ENCODE measurements at regions not wholly inside any gene's neighbourhood (a gene's known extent, or its start where the extent isn't known, plus 50 kb on each side); places are given as distances from the start of the nearest gene placed in this dataset.
"Not testable (repeated sequence)": the region's sequence is repeated elsewhere in the genome, so short reads cannot be mapped to it uniquely, and the experiment has no call there.

DNA sequence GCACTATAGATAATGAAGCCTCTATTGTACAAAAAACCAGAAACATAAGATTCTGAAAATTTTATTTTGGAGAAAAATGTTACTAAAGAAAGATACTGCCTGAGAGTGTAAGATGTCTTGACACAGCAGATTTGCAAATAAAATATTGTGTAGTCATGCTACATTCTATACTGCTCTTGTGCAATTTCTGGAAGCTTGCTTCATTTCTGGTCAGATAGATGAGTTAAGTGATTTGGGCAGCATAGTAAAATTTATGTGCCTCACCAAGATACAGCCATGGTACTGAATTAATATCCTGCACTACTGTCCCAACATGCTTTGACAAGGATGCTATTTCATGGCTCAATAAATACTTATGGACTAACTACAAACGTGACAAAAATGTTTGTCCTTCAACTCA lies 55.1 kb upstream of the STARD13 start:
- no peak for DNase-seq

DNA sequence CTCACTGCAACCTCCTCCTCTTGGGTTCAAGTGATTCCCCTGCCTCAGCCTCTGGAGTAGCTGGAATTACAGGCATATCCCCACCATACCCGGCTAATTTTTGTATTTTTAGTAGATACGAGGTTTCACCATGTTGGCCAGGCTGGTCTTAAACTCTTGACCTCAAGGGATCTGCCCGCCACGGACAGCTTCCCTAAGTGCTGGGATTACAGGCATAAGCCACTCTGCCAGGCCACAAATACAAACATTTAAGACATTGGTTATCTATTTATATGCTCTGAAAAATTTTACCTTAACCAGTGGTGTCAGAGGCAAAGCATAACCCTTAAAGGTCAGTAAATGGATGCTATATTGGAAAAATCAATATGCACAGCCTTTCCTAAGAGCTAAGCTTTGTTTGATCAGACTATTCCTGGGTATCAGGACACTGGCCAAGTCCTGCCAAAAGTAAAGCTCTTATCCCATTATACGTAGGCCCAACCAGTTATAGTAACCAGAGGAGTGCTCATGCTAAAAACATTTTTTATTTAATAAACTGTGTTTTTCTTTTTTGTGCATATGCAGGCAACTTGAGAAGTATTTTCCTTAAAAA lies 56.4 kb upstream of the STARD13 start:
- no peak for DNase-seq

DNA sequence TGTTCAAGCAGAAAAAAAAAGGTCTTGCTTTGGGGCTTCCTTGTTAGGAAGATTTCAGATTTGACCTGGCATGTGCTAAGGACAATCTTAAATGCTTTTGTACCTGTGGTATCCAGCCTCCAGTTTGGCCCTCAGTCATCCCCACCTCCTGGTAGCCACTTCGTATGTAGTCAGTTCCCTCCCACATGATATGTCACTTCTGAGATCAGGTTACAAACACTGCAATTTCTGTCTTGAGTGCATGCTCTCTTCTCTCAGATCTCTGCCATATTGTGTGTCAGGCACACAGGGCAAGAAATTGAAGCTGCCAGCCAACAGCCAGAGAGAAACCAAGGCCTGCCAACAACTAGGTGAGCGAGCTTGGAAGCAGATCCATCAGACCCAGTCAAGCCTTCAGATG lies 60.3 kb upstream of the STARD13 start:
- DNase-seq = no peak

DNA sequence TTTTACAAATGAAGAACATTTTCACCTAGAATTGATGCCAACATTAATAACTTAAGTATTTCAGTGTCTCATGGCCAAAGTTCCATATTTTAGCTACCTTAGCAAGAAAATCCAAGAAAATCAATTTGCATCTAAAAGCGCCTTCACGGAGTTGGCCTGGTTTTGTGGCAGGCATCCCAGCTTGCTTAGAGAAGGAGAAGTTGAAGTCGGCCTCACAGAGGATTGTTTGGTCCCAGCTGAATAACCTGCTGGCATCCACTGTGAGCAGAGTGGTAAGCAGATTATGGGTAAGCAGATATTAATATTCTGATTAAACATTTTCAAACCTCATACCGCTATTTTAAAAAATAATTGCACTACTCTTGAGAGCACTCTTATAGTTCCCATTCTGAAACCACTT lies 62.3 kb upstream of the STARD13 start:
- no peak for DNase-seq

DNA sequence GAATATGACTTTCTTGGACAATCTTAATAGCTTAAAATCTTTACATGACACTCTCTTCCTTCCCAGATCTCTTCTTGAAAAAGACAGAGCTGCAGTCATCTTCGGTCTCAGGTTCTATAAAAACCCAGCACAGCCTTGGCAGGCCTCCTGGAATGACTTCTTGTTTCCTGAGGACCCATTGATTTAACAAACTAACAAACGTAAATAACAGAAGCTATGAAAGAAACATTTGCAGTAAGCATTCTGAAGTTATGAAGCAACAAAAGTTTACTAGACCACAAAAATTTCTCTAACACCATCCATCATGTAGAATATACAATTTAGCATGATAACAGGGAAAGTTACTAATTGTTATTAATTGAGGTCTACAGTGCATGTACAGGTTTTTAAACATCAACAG lies 62.8 kb upstream of the STARD13 start:
- peak; percentile 9 for DNase-seq

DNA sequence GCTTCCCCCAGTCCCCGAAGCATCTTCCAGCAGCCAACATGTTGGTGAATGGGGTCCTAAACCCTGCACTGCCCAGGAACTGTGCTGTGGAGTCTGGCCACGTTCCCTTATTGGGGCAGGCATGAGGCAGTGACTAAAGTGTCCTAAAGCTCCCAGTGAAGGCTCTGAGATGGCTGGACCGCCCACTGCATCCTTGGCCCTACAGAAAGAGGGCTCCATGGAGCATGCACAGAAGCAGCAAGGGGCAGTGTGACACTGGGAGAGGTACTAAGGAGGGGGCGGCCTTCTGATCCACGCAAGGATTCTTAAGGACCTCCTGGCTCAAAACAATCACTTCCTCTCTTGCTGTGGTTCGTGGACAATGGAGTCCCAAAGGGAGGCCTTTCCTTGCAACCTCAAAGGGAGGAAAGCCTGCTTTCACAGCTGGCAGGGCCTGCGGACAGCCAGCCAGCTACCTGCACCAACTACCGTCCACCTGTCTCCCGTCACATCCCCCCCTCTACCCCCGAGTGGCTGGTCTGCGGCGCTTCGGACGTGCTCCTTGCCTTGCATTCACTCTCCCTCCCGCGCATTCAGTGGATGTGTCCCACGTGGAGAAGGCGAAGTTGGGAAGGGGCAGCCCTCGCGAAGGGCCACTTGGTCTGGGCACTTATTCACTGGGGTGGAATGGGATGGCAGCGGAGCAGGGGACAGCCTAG lies 63.9 kb upstream of the STARD13 start:
- peak; percentile 20 for DNase-seq

DNA sequence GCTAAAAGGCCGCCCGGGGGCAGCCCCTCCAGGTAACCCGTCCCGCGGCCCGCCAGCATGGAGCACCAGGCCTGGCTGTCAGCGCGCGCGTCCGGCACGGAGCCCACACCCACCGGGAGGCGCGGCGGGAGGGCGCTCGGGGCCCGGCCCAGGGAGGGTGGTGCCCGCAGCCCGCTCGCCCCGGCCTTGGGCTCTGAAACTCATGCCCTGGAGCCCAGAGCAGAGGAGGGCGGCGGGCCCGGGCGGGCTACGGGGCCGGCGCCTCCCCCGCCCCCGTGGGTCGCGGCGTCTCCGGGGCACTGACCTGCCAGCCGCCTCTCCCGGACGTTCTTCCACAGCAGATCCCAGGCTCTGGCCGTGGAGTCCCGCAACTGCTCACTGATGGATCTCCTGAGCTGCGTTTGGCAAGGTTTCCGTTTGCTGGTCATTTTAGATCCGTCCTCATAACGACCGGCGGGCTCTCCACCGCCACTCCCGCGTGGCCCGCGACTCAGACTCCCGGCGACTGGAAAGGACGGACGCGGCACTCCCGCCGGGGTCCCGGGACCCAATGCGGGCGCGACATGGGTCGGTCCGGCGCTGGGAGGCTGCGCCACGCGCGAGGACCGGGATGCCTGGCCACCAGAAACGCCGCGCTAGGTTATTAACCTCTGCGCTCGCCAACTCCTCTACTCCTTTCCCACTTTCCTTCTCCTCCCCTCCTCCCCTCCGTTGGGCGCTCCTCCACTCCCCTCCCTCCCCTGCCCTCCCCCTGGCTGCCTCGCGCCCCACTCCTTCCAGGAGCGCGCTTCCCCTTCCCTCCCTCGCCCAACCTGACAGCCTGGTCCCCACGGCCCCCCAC lies 64.7 kb upstream of the STARD13 start:
- DNase-seq = peak; percentile 35

DNA sequence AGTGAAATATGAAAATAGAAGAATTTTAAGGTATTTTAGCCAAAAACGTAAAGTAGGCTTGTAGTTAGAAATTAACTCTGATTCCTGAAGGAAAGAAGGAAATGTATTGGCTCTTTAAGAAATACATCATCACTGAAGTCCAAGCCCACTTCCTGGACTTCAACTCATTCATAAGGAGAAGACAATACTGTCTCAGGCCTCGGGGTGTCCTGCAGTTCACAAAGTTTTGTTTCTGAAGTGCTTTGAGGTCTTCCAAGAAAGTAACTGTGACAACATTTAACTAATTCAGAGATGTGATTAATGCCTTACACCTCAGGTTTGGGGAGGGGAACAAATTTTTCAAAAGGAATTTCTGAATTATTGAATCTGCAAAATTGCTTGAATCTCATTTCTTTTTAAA lies 65.8 kb upstream of the STARD13 start:
- peak; percentile 48 for DNase-seq

DNA sequence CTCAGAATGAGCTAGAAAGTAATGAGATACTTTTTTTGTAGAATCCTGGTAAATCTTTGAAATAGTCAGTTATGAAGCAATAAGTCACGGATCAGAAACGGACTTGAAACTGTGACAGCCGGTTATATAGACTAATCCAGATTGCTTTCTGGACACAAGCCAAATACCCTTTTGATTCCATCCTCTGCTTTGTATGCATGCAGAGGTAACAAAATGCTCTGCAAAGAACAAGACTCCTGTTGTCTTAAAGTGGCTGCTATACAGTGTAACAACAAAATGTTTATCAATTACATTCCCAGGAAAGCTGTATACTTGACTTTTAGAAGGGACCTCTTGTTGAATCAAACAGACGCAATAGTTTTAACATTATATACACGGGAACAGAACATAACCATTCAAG lies 66.5 kb upstream of the STARD13 start:
- no peak for DNase-seq

DNA sequence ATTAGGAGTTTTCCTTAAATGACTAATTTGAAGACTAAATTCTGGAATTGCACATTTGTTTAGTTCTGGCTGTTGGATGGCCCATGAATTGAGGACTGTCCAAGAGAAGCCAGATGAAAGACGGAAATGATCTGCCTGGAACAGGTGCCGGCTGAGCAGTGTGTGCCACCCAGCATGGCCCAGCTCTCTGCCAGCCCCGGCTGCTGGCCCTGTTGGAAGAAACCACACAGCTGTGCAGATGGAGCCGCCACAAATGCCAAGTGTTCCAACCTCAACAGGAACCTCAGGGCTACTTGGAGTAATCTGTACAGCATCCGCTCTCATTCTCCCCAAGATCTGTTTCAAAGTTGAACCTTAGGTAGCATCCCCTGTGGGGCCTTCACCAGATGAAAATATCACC lies 67.0 kb upstream of the STARD13 start:
- DNase-seq = no peak

DNA sequence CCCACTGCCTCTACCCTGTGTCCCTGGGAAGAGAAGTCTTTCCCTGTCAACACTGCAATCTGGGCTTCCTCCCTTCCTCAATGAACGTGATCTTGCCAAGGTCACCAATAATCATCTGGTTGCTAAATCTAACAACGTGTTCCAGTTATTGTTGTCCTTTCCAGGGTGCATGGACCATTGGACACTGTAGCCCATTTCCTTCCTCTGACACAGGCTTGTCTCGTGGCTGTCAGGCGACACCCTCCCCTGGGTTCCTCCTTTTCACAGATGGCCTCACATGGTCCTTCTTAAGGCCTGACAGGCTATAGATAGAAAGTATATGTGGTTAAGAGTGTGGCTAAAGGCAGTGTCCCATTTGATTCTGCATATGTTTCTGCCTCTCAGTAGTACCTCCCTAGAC lies 67.7 kb upstream of the STARD13 start:
- no peak for DNase-seq

DNA sequence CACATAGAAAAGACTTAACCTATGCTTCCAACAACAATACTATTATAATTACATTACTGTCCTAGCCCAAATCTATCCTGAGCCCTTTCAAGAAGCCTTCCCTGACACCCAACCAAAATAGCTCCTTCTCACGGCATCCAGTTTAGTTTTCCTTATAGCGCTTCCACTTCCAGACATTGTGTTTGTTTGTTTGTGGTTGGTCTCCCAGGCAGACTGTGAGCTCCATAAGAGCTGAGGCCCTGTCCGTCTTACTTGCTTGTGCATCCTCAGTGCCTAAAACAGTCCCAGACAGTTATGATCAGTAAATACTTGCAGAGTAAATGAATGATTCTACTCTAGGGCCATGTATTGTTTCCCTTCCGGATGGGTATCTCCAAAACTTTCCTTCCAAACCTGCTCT lies 68.1 kb upstream of the STARD13 start:
- DNase-seq = no peak

DNA sequence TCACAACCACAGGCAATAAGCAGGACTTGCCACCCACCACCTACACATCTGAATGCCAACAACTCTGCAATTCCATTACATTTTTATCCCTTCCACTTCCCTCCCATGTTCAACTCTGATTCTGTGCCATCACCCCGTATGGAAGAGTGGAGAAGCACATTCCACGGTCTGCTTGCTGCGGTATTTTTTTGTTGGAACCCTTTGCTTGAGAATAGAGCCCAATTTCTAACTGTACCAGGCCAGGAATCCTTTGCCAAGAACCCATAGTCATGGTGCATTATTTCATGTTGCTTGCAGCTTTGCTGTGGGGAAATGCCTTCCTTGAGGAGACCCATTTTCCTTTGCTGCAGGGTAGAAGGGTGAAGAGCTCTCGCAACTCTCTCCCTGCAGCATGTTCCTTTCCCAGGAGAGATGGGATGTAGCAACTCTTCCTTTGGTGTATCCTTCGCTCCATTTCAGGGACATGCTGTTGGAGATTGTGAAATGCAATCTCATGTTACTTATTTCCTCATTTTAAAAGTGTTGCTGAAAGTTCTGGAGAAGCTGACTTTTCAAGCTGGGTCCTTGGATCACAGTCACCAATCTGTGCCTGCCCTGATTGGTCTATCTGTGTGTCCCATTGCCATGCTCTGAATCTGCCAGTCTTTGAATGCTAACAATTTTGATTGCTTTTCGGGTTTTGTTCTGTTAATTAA lies 69.8 kb upstream of the STARD13 start:
- DNase-seq = no peak

DNA sequence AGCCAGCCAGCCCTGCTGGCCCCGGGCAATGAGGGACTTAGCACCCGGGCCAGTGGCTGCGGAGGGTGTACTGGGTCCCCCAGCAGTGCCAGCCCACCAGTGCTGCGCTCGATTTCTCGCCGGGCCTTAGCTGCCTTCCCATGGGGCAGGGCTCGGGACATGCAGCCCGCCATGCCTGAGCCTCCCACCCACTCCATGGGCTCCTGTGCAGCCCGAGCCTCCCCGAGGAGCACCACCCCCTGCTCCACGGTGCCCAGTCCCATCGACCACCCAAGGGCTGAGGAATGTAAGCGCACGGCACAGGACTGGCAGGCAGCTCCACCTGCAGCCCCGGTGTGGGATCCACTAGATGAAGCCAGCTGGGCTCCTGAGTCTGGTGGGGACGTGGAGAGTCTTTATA lies 72.5 kb upstream of the STARD13 start:
- not testable (repeated sequence) for DNase-seq

DNA sequence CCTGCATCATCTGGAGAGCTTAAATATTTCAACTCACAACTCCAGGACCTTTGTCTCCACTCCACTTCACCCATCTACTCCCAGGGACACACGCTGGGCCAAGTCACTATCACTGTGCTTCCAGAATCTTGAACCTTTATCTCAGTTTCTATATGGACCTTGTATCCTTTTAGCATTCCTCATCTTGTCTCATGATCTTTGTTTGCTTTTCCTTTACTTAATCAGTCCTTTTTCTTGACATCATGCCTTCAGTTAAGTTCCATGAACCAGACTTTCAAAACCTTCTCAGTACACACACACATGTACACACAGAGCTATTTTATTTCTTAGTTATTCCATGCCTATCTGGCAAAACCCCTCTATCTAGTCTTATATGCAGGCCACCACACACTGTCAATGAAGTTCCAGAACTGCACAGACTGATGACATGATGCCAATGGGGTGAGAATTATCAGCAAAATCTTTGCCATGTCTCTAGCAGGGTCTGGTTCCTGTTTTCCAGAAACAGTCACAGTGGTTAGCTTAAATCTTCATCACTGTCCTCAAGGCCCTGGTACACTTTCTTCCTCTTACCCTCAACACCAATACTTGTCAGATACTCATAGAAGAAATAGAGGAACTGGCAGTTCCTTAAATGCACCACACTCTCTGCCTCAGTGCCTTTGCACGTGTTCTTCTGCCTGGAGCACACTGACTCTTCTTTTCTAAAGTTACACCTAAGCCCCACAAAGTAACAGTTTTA lies 77.6 kb upstream of the STARD13 start:
- no peak for DNase-seq

DNA sequence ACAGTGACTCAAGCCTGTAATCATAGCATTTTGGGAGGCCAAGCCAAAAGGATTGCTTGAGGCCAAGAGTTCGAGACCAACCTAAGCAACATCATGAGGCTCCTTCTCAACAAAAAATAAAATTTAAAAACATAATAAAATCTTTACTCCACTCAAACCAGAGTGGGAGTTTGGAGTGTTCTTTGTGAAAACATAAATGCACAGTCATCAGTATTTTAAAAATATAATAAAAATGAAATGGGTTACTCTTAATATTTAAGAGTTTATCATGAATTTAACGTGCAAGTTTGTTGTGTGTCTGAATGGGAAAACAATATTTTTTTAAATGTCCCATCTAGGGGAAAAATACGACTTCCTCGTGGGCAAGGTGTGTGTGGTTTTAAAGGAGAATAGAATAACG lies 78.6 kb upstream of the STARD13 start:
- no peak for DNase-seq

DNA sequence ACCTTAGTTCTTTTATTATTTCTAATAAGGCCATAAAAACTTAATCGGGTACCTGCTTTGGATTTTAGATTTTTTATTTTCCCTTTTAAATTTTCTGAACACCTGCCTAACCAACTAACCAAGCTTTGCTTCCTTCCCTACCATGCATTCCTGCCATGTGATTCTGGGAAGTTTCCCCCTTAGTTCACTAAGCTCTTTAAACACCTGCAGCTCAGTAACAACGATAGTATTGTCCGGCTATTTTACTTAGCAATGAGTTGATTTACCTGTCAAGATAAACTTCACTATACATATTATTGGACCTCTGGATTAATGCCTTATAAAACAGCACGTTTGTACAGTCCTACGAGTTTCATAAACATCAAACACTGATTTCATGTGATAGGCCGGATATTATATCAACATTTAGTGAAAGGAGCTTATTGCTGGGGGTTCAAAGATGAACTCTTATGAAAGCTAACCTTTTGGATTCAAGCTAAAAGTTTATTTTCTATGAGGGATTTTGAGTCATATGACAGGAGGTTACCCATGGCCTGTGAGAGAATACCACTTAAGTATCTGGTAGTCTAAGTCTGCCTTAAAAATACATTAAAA lies 81.0 kb upstream of the STARD13 start:
- no peak for DNase-seq

DNA sequence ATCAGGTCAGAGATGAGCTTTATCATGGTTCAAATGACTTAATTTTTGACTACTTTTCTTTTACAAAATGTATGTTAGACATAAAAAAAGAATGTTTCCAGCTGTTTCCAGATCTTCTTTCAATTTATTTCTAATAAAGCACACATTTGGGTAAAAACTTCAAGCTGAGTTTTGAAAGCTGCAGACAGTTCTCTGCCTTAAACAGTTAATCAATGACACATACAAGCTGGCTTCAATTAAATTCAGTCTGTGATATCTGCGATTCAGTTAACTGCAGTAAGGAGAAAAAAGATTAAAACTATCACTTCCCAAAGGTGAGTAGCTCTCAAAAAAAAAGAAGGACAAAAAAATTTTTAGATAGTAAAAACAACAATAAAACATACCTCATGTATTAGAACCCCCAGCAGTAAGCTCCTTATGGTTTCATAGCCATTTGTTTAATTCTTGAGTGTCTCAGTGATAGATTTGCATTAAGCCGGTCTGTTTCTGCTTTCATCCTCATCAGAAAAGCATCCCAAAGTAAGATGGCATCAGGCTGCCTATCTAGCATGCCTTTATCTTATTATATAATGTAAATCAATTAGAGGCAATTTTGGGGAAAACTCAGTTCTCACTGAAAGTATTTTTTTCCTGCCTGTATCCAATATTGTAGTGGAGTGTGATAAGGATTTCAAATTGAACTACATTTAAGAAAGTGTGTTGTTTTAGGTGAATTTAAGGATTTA lies 81.8 kb upstream of the STARD13 start:
- peak; percentile 24 for DNase-seq

DNA sequence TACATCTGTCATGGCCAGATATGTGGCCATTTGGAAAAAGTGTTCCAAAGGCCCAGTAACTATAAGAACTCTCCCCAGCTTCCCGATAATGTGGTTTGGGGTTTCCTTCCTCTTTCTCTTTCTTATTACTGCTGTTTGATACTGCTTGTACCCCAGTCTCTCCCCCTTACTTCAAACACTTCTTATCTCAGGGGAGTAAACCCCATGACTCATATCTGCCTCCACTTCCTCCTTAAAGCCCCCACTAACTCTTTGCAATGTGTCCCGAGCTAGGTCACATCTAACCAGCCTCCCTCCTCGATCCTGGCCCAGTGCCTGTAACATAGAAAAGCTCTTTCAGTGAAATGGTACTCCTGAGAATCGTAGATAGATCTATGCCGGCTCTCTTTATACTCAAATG lies 82.4 kb upstream of the STARD13 start:
- DNase-seq = no peak

DNA sequence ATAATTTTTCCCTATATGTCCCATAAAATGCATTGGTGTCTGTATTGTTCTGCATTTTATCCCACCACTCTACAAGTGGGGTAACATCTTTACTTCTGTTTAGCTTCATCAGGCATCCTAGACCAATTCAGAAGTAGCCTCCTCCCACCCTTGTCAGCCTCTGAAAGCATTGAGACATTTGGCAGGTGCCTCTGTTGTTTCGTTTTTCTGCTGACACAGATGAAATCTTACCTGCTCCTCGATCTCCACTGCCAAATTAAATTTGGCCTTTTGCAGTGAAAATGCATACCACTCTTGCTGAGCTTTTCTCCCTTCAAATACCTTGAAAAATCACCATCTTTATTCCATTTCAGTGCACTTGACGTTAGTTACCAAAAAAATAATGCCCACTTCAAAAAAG lies 83.5 kb upstream of the STARD13 start:
- DNase-seq = no peak

DNA sequence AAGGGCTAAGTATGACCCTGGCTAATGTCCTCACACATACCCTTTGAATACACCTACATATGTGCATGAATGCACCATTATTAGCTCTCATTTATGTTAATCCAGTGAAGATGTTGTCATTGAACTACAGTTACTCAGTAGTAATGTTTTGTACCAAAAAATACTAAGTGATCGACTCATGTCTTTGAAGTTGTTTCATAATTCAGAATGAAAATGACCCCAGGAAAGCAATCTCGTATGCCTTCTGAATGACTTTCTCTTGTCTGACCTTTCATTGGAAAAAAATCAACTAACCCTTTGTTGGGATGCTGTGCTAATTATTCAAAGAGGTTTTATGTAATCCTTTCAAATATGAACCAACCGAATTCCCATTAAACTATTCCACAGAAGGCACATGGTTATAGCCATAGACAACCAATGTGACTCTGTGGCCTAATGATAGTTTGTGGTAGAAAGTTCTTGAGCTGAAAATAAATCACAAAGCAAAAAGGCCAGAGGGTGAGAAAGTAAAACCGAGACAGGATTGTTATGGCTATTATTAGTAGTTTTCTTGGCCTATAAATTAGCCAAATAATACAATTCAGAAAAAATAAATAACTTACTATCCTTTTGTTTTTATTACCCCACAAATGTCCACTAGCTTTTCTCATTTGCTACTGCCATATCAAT lies 86.8 kb upstream of the STARD13 start:
- DNase-seq = no peak
